ENCODE measurements at regions not wholly inside any gene's neighbourhood (a gene's known extent, or its start where the extent isn't known, plus 50 kb on each side); places are given as distances from the start of the nearest gene placed in this dataset.
"Not testable (repeated sequence)": the region's sequence is repeated elsewhere in the genome, so short reads cannot be mapped to it uniquely, and the experiment has no call there.

DNA sequence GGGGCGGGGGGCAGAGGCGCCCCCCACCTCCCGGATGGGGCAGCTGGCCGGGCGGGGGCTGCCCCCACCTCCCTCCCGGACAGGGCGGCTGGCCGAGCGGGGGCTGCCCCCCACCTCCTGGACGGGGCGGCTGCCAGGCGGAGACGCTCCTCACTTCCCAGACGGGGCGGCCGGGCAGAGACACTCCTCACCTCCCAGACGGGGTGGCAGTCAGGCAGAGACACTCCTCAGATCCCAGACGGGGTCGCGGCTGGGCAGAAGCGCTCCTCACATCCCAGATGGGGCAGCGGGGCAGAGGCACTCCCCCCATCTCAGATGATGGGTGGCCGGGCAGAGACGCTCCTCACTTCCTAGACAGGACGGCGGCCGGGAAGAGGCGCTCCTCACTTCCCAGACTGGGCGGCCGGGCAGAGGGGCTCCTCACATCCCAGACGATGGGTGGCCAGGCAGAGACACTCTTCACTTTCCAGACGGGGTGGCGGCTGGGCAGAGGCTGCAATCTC, 240.1 kb downstream of the NPIPA7 start:
- not testable (repeated sequence) for H3K27ac ChIP-seq (ENCODE audit: low read length); H3K4me1 ChIP-seq (ENCODE audit: control insufficient read depth, insufficient read depth, low read length); DNase-seq; H3K4me3 ChIP-seq (ENCODE audit: low read length); H3K27me3 ChIP-seq (ENCODE audit: control insufficient read depth, insufficient read depth, low read length); H3K9me3 ChIP-seq (ENCODE audit: control insufficient read depth, low read depth, low read length); H3K36me3 ChIP-seq (ENCODE audit: control insufficient read depth, insufficient read depth, low read length)
- no CpG with 5 or more reads among the region's 33 CpGs for WGBS (ENCODE audit: insufficient coverage, low lambda C conversion rate)

DNA sequence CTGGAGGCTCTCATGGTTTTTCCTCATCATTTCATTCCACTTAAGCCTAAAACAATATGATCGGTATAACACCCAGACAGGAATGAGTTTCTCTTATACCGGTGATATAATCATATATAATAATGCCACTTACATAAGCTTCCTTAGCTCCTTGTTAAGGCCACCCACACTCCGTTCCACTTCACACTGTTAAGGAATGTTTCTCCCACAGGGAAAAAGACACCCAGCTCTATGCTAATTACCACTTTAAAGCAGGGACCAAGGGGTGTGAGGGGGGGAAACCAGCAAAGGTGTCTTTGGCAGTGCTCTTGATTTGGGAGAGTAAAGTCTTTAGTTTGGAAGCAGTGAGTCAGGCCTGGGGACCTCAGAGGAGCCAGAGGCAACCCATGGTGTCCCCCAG, 245.4 kb downstream of the NPIPA7 start:
- H3K36me3 ChIP-seq (ENCODE audit: control insufficient read depth, insufficient read depth, low read length); H3K27ac ChIP-seq (ENCODE audit: low read length); H3K9me3 ChIP-seq (ENCODE audit: control insufficient read depth, low read depth, low read length); H3K4me1 ChIP-seq (ENCODE audit: control insufficient read depth, insufficient read depth, low read length); DNase-seq; H3K4me3 ChIP-seq (ENCODE audit: low read length); H3K27me3 ChIP-seq (ENCODE audit: control insufficient read depth, insufficient read depth, low read length): not testable (repeated sequence)
- no CpG with 5 or more reads among the region's 3 CpGs for WGBS (ENCODE audit: insufficient coverage, low lambda C conversion rate)

DNA sequence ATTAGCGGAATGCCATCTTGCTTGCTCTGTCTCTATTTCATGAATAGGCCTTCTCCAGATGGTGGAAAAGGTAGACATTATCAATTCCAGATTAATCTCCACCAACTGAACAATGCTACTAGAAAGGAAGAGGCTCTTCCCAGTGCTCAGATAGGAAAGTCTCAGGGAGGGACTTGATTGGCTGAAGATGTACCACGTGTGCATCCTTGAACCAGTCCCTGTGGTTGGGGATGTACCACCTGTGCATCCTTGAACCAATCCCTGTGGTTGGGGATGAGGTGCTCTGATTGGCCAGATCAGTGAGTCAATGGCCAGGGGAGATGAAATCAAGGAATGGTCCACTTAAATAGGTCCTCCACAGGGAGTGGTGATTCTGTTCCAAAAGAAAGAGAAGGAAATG, 246.2 kb downstream of the NPIPA7 start:
- WGBS (ENCODE audit: insufficient coverage, low lambda C conversion rate): no CpG with 5 or more reads among the region's 2 CpGs
- not testable (repeated sequence) for H3K4me1 ChIP-seq (ENCODE audit: control insufficient read depth, insufficient read depth, low read length); H3K27ac ChIP-seq (ENCODE audit: low read length); DNase-seq; H3K27me3 ChIP-seq (ENCODE audit: control insufficient read depth, insufficient read depth, low read length); H3K36me3 ChIP-seq (ENCODE audit: control insufficient read depth, insufficient read depth, low read length); H3K9me3 ChIP-seq (ENCODE audit: control insufficient read depth, low read depth, low read length); H3K4me3 ChIP-seq (ENCODE audit: low read length)

DNA sequence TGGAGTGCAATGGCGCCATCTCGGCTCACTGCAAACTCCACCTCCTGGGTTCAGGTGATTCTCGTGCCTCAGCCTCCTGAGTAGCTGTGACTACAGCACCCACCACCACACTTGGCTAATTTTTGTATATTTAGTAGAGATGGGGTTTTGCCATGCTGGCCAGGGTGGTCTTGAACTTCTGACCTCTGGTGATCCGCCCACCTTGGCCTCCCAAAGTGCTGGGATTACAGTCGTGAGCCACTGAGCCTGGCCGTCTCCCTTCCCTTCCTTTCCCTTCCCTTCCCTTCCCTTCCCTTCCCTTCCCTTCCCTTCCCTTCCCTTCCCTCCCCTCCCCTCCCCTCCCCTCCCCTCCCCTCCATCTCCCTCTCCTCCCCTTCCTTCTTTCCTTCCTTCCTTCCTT, 248.9 kb downstream of the NPIPA7 start:
- no CpG with 5 or more reads among the region's 6 CpGs for WGBS (ENCODE audit: insufficient coverage, low lambda C conversion rate)
- not testable (repeated sequence) for H3K36me3 ChIP-seq (ENCODE audit: control insufficient read depth, insufficient read depth, low read length); H3K4me1 ChIP-seq (ENCODE audit: control insufficient read depth, insufficient read depth, low read length)

DNA sequence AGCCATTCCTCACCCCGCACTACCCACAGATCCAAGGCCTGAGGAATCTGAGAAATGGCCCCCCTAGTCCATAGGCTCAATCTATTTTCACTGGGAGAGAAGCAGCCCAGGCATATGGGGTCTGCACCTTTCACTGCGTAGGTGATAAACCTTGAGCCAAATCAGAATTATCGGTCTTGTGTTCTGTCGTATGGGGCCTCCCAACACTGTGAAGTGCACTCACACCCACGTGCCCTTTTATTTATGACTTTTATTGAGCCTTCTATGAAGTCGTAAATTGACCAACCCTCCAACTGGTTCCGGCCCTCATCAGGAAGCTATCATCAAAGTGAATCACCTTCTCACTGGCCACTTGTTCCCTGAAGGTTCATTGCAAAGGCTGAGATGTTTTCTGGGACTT, 259.3 kb downstream of the NPIPA7 start:
- no CpG with 5 or more reads among the region's 7 CpGs for WGBS (ENCODE audit: insufficient coverage, low lambda C conversion rate)

More for the DNA sequence above, 248.9 kb downstream of the NPIPA7 start:
- not testable (repeated sequence) for DNase-seq; H3K4me3 ChIP-seq (ENCODE audit: low read length); H3K27me3 ChIP-seq (ENCODE audit: control insufficient read depth, insufficient read depth, low read length); H3K9me3 ChIP-seq (ENCODE audit: control insufficient read depth, low read depth, low read length); H3K27ac ChIP-seq (ENCODE audit: low read length)

DNA sequence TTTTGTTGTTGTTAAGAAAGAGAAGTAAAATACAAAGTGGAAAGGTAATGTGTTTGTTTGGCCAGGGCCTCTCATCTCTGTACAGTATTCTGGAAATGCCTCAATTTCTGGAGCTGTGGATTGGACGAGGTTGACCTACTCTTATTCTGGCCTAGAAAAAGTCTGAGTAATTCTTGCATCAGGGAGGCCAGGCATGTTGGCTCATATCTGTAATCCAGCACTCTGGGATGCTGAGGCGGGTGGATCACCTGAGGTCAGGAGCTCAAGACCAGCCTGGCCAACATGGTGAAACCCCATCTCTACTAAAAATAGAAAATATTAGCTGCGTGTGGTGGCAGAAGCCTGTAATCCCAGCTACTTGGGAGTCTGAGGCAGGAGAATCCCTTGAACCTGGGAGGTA, 259.8 kb downstream of the NPIPA7 start:
- H3K36me3 ChIP-seq (ENCODE audit: control insufficient read depth, insufficient read depth, low read length); H3K4me1 ChIP-seq (ENCODE audit: control insufficient read depth, insufficient read depth, low read length); H3K4me3 ChIP-seq (ENCODE audit: low read length); H3K27ac ChIP-seq (ENCODE audit: low read length); DNase-seq; H3K27me3 ChIP-seq (ENCODE audit: control insufficient read depth, insufficient read depth, low read length); H3K9me3 ChIP-seq (ENCODE audit: control insufficient read depth, low read depth, low read length): not testable (repeated sequence)
- no CpG with 5 or more reads among the region's 3 CpGs for WGBS (ENCODE audit: insufficient coverage, low lambda C conversion rate)

More for the DNA sequence above, 259.3 kb downstream of the NPIPA7 start:
- not testable (repeated sequence) for H3K27ac ChIP-seq (ENCODE audit: low read length); H3K27me3 ChIP-seq (ENCODE audit: control insufficient read depth, insufficient read depth, low read length); H3K4me1 ChIP-seq (ENCODE audit: control insufficient read depth, insufficient read depth, low read length); H3K4me3 ChIP-seq (ENCODE audit: low read length); H3K36me3 ChIP-seq (ENCODE audit: control insufficient read depth, insufficient read depth, low read length); DNase-seq; H3K9me3 ChIP-seq (ENCODE audit: control insufficient read depth, low read depth, low read length)

DNA sequence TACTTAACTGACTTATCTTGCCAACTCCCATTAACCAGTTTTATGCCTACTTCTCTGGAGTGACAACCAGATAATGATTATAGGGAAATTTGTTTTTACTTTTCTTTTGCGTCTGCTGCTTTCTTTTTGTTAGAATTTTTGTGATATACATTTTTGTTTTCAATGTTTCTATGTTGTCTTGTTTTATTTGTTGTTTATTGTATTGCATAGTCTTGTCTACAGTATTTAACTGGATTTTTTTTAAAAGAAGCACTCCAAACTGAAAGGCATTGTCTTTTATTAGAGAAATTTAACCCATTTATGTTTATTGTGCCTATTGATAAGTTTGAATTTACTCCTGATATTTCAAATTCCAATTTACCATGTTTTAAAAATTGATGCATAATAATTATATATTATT, 264.9 kb downstream of the NPIPA7 start:
- not testable (repeated sequence) for H3K9me3 ChIP-seq (ENCODE audit: control insufficient read depth, low read depth, low read length); H3K4me3 ChIP-seq (ENCODE audit: low read length); H3K27me3 ChIP-seq (ENCODE audit: control insufficient read depth, insufficient read depth, low read length); H3K36me3 ChIP-seq (ENCODE audit: control insufficient read depth, insufficient read depth, low read length); H3K4me1 ChIP-seq (ENCODE audit: control insufficient read depth, insufficient read depth, low read length); DNase-seq; H3K27ac ChIP-seq (ENCODE audit: low read length)
- no CpG with 5 or more reads among the region's 1 CpG for WGBS (ENCODE audit: insufficient coverage, low lambda C conversion rate)

DNA sequence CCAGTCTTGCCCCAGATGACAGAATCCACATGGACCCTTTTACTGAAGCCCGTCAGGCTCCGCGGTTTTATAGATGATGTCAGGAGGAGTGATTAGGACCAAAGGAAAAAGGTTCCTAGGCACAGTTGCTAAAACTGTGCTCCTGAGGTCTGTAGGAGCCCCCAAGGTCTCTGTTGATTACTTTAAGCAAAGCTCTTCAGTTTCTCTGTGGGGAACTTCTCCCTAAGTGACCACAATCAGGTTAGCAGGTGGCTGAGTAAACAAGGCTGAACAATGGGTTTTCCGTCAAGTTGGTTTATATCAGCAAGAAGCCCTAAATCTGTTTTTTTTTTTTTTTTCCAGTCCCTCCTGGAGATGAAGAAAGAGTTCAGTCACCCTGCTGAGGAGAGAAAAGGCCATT, 269.1 kb downstream of the NPIPA7 start:
- not testable (repeated sequence) for H3K9me3 ChIP-seq (ENCODE audit: control insufficient read depth, low read depth, low read length); H3K27ac ChIP-seq (ENCODE audit: low read length); DNase-seq; H3K27me3 ChIP-seq (ENCODE audit: control insufficient read depth, insufficient read depth, low read length); H3K4me1 ChIP-seq (ENCODE audit: control insufficient read depth, insufficient read depth, low read length); H3K36me3 ChIP-seq (ENCODE audit: control insufficient read depth, insufficient read depth, low read length); H3K4me3 ChIP-seq (ENCODE audit: low read length)
- no CpG with 5 or more reads among the region's 4 CpGs for WGBS (ENCODE audit: insufficient coverage, low lambda C conversion rate)

DNA sequence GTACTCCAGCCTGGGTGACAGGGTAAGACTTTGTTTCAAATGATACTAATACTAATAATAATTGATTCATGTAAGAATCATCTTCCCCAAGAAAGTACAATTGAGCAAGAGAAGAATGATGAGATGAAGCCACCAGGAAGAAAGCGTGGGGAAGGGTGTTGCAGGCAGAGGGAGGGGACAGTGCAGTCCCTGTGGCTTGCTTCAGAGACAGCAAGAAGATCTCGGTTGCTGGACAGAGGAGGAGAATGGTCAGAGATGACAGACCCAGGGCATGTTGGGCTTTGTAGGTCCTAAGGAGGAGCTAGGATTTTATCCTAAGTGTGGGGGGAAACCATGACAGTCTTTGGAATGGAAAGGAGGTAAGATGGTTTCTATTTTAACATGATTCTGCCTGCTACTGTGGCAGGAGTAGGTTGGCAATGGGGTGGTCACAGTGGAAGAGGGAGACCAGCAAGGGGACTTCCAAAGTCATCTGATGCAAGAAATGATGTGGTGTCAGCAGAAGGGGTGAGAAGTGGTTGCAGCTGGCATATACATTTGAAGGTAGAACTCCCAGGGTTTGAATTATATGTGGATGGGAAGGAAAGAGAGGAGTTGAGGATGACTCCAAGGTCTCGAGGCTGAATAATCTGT, 293.4 kb downstream of the NPIPA7 start:
- WGBS (ENCODE audit: insufficient coverage, low lambda C conversion rate): no CpG with 5 or more reads among the region's 3 CpGs
- H3K27ac ChIP-seq (ENCODE audit: low read length); DNase-seq: not testable (repeated sequence)

DNA sequence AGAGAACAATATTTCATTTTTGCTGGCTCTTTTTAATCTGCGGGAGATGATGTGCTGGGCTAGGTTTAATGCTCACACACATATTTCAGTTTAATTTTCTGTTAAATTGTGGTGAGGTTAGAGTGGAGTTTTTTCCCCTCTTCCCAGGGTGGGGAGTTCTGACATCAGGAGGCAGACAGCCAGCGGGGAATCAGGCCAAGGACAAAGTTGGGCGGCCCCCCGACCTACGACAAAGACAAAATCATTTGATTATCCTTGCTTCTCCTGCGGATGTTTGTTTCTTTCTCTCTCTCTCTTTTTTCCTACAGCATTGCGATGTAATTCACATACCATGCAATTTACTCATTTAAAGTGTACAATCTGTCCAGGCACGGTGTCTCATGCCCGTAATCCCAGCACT, 295.9 kb downstream of the NPIPA7 start:
- not testable (repeated sequence) for H3K27ac ChIP-seq (ENCODE audit: low read length); DNase-seq; H3K4me3 ChIP-seq (ENCODE audit: low read length); H3K36me3 ChIP-seq (ENCODE audit: control insufficient read depth, insufficient read depth, low read length); H3K27me3 ChIP-seq (ENCODE audit: control insufficient read depth, insufficient read depth, low read length); H3K4me1 ChIP-seq (ENCODE audit: control insufficient read depth, insufficient read depth, low read length); H3K9me3 ChIP-seq (ENCODE audit: control insufficient read depth, low read depth, low read length)
- WGBS (ENCODE audit: insufficient coverage, low lambda C conversion rate): no CpG with 5 or more reads among the region's 9 CpGs

More for the DNA sequence above, 293.4 kb downstream of the NPIPA7 start:
- H3K9me3 ChIP-seq (ENCODE audit: control insufficient read depth, low read depth, low read length); H3K4me3 ChIP-seq (ENCODE audit: low read length); H3K36me3 ChIP-seq (ENCODE audit: control insufficient read depth, insufficient read depth, low read length); H3K4me1 ChIP-seq (ENCODE audit: control insufficient read depth, insufficient read depth, low read length); H3K27me3 ChIP-seq (ENCODE audit: control insufficient read depth, insufficient read depth, low read length): not testable (repeated sequence)

DNA sequence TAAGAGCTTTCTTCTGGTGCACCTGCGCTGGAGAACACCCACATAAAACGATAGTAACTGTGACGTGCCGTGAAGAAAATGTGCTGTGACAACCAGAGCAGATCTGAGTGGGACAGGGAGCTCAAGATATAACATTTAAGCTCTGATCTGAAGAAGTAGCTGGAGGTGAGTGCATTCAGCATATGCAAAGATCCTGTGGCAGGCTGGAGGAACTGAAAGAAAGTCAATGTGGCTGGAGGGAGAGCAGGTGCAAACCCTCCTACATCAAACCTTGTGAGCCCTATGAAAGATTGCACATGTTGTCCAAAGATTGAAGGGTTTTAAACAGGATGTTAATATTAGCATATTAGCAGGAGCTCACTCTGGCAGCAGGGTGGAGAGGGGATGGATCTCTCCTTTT, 342.9 kb downstream of the NPIPA7 start:
- no CpG with 5 or more reads among the region's 4 CpGs for WGBS (ENCODE audit: insufficient coverage, low lambda C conversion rate)
- not testable (repeated sequence) for H3K9me3 ChIP-seq (ENCODE audit: control insufficient read depth, low read depth, low read length); H3K27ac ChIP-seq (ENCODE audit: low read length); DNase-seq; H3K27me3 ChIP-seq (ENCODE audit: control insufficient read depth, insufficient read depth, low read length); H3K4me3 ChIP-seq (ENCODE audit: low read length); H3K4me1 ChIP-seq (ENCODE audit: control insufficient read depth, insufficient read depth, low read length); H3K36me3 ChIP-seq (ENCODE audit: control insufficient read depth, insufficient read depth, low read length)
